ENCODE measurements at regions not wholly inside any gene's neighbourhood (a gene's known extent, or its start where the extent isn't known, plus 50 kb on each side); places are given as distances from the start of the nearest gene placed in this dataset.
A peak's percentile ranks its signal among the peaks of the same experiment; 100 is the strongest.

GRCh38 chr1:243974451-243975292, 76.4 kb upstream of the ZBTB18 start:
- Histone ChIP-seq H4K91ac (replicated peaks; ENCODE audit: insufficient read length, low read length) (no peak overlapping the region), H2BK5ac (ENCODE audit: low read depth, low read length) (no peak overlapping the region), H3K4ac (replicated peaks; ENCODE audit: insufficient read length, low read depth, low read length) (no peak overlapping the region), H3K79me2 (ENCODE audit: control insufficient read depth in 1 of 2, insufficient read depth in 2 of 2, low read length in 2 of 2) (no peaks in the 10 kb centered on the region), H2AK5ac (ENCODE audit: low read depth, low read length) (no peak overlapping the region), H3K4me1 (replicated peaks in 1 of 4; ENCODE audit: control insufficient read depth in 3 of 4, insufficient read depth in 4 of 4, low read length in 3 of 4) (no peaks in the 10 kb centered on the region), H2BK15ac (ENCODE audit: low read length) (no peak overlapping the region), H3K4me2 (ENCODE audit: insufficient read depth in 1 of 2, low read depth in 2 of 2, low read length in 2 of 2) (no peak overlapping the region), H3K23ac (ENCODE audit: insufficient read length) (no peak overlapping the region), H3K27ac (ENCODE audit: low read depth, low read length) (no peak overlapping the region), H4K5ac (ENCODE audit: insufficient read length, low read depth, low read length) (no peak overlapping the region), H3K56ac (replicated peaks; ENCODE audit: insufficient read length, low read depth, low read length) (no peak overlapping the region), H3K36me3 (ENCODE audit: control insufficient read depth in 2 of 4, insufficient read depth in 4 of 4, low read length in 3 of 4) (no peaks in the 10 kb centered on the region), H2BK20ac (ENCODE audit: low read length) (no peak overlapping the region), H3K79me1 (ENCODE audit: low read depth, low read length) (no peaks in the 10 kb centered on the region), H3K23me2 (ENCODE audit: low read depth, low read length) (no peaks in the 10 kb centered on the region), H2BK12ac (ENCODE audit: low read depth, low read length) (no peak overlapping the region), H2AFZ (ENCODE audit: low read length) (no peak overlapping the region), H4K20me1 (replicated peaks in 1 of 2; ENCODE audit: control insufficient read depth in 1 of 2, insufficient read depth in 2 of 2, low read length in 2 of 2) (no peaks in the 10 kb centered on the region), H3K4me3 (ENCODE audit: extremely low read depth in 1 of 4, insufficient read depth in 2 of 4, low read depth in 3 of 4, low read length in 4 of 4) (no peak overlapping the region), H3K18ac (ENCODE audit: extremely low read depth, low read length) (no peak overlapping the region), H3K9ac (replicated peaks in 1 of 4; ENCODE audit: extremely low read depth in 1 of 4, low read depth in 3 of 4, low read length in 3 of 4) (no peak overlapping the region), H3K14ac (ENCODE audit: insufficient read length) (no peak overlapping the region), H3K27me3 (replicated peaks in 1 of 4; ENCODE audit: control insufficient read depth in 3 of 4, extremely low read depth in 1 of 4, insufficient read depth in 3 of 4, low read length in 3 of 4) (no peaks in the 10 kb centered on the region), H3K9me3 (ENCODE audit: insufficient read depth in 2 of 2, low read depth in 1 of 2, low read length in 1 of 2) (no peaks in the 10 kb centered on the region), H2BK120ac (replicated peaks; ENCODE audit: low read depth, low read length) (no peak overlapping the region), H4K8ac (ENCODE audit: extremely low read depth, insufficient read depth, low read length) (no peak overlapping the region)
- ChIA-PET CTCF (ENCODE audit: partially characterized antibody) (interaction anchor here (0.6 to 0.7 kb wide), 3 partner anchors 14 to 320 kb away, joined by 3 read pairs; no protein-coding TSS in a partner anchor), POLR2A (ENCODE audit: partially characterized antibody) (no interaction called here)
- FAIRE-seq = no peak
- 85% methylated on average over 10 of the region's 10 CpGs; no CpG with 5 or more reads in 1 of the 2 experiments for WGBS, 2 experiments (ENCODE audit: extremely low coverage in 1 of 2, insufficient coverage in 1 of 2, insufficient read length in 1 of 2, insufficient replicate concordance in 2 of 2, low coverage in 1 of 2, low lambda C conversion rate in 2 of 2, missing lambda C conversion rate in 1 of 2)
- peak in 1 of 2 experiments; percentile 37 for DNase-seq (ENCODE audit: low read depth in 1 of 2, low spot score in 2 of 2)
- TF ChIP-seq KDM1A (IDR thresholded peaks at IDR 0.05; ENCODE audit: borderline replicate concordance, low read length) = peak; percentile 35; the same call in 1 of the 2 replicates
- no peak for TF ChIP-seq E2F6 (IDR thresholded peaks at IDR 0.05)

Measured in H1 (cell line).